OCI-LY1 (cell line): ENCODE measurements at regions not wholly inside any gene's neighbourhood (a gene's known extent, or its start where the extent isn't known, plus 50 kb on each side); places are given as distances from the start of the nearest gene placed in this dataset.

Experiments used
- CTCF ChIP-seq: fragments of 200-600 bp; sonication (generic), shearing (Covaris generic); IDR thresholded peaks from 2 replicates; pipeline ENCODE4 v1.5.1; 2017; ENCODE audit warnings: mild to moderate bottlenecking, antibody characterized with exemption, low read length, moderate library complexity, mixed read lengths
- EZH2 ChIP-seq: fragments of 200-600 bp; sonication (generic), shearing (Covaris generic); IDR thresholded peaks from 2 replicates; pipeline ENCODE4 v1.8.0; 2017; ENCODE audit warnings: borderline replicate concordance, mixed run types, mild to moderate bottlenecking, antibody characterized with exemption, low read length, moderate library complexity, mixed read lengths

GRCh38 chr1:96533820-96534219 lies 187.8 kb upstream of the PTBP2 start:
- TF ChIP-seq CTCF = no peak
- TF ChIP-seq EZH2 = no peak
